HG02763 (cell line): ENCODE measurements at regions not wholly inside any gene's neighbourhood (a gene's known extent, or its start where the extent isn't known, plus 50 kb on each side); places are given as distances from the start of the nearest gene placed in this dataset.
"Not testable (repeated sequence)": the region's sequence is repeated elsewhere in the genome, so short reads cannot be mapped to it uniquely, and the experiment has no call there.

Source experiments
- ATAC-seq: cut with Tn5 transposase; IDR thresholded peaks from one replicate; pipeline ENCODE4 v1.9.1; 2021; ENCODE audit warnings: mild to moderate bottlenecking, moderate library complexity; ENCODE audit not compliant: unreplicated experiment

GRCh38 chr15:20207198-20207597 lies 334.4 kb downstream of the GOLGA6L6 start:
- not testable (repeated sequence) for ATAC-seq

- not testable (repeated sequence) for ATAC-seq
Measured at GRCh38 chr15:20204177-20204866, 337.3 kb downstream of the GOLGA6L6 start.

GRCh38 chr15:20203649-20204150 lies 337.9 kb downstream of the GOLGA6L6 start:
- not testable (repeated sequence) for ATAC-seq

- ATAC-seq: not testable (repeated sequence)
Measured at GRCh38 chr15:20194591-20195198, 346.9 kb downstream of the GOLGA6L6 start.

GRCh38 chr15:20192982-20193929 lies 348.3 kb downstream of the GOLGA6L6 start:
- not testable (repeated sequence) for ATAC-seq

- peak; percentile 52 for ATAC-seq
Measured at GRCh38 chr15:20191508-20192125, 350.0 kb downstream of the GOLGA6L6 start.

GRCh38 chr15:20188611-20189010 lies 353.0 kb downstream of the GOLGA6L6 start:
- ATAC-seq: not testable (repeated sequence)

GRCh38 chr15:20187370-20188355 lies 353.9 kb downstream of the GOLGA6L6 start:
- ATAC-seq: not testable (repeated sequence)

GRCh38 chr15:20184879-20185278 lies 356.7 kb downstream of the GOLGA6L6 start:
- ATAC-seq: not testable (repeated sequence)

GRCh38 chr15:20168221-20168620 lies 373.4 kb downstream of the GOLGA6L6 start:
- not testable (repeated sequence) for ATAC-seq

- not testable (repeated sequence) for ATAC-seq
Measured at GRCh38 chr15:20153528-20153927, 388.1 kb downstream of the GOLGA6L6 start.

- ATAC-seq: not testable (repeated sequence)
Measured at GRCh38 chr15:20148679-20149078, 392.9 kb downstream of the GOLGA6L6 start.

- ATAC-seq: not testable (repeated sequence)
Measured at GRCh38 chr15:20148008-20148407, 393.6 kb downstream of the GOLGA6L6 start.

GRCh38 chr15:20144333-20145036 lies 397.1 kb downstream of the GOLGA6L6 start:
- ATAC-seq: not testable (repeated sequence)

- ATAC-seq: not testable (repeated sequence)
Measured at GRCh38 chr15:20142906-20143305, 398.7 kb downstream of the GOLGA6L6 start.

- not testable (repeated sequence) for ATAC-seq
Measured at GRCh38 chr15:20142410-20142809, 399.2 kb downstream of the GOLGA6L6 start.

- not testable (repeated sequence) for ATAC-seq
Measured at GRCh38 chr15:20124668-20125067, 416.9 kb downstream of the GOLGA6L6 start.

GRCh38 chr15:20106026-20106425 lies 435.6 kb downstream of the GOLGA6L6 start:
- ATAC-seq: no peak
